Adipocyte (in vitro differentiated cells): ENCODE measurements at regions not wholly inside any gene's neighbourhood (a gene's known extent, or its start where the extent isn't known, plus 50 kb on each side); places are given as distances from the start of the nearest gene placed in this dataset.
"Not testable (repeated sequence)": the region's sequence is repeated elsewhere in the genome, so short reads cannot be mapped to it uniquely, and the experiment has no call there.

Experiments used
- DNase-seq: peaks from one replicate; pipeline ENCODE4 v3.0.0-alpha.2; 2015; ENCODE audit warnings: low read depth
- H3K27me3 ChIP-seq: replicated peaks from 2 replicates; pipeline ENCODE4 v1.7.0; 2013; ENCODE audit warnings: mild to moderate bottlenecking, low read length, moderate library complexity; ENCODE audit not compliant: control insufficient read depth, insufficient read depth
- H3K36me3 ChIP-seq: 2 replicates; pipeline ENCODE4 v1.7.0; 2013; ENCODE audit warnings: low read length, mild to moderate bottlenecking, moderate library complexity; ENCODE audit not compliant: control insufficient read depth, insufficient read depth, severe bottlenecking
- H3K4me1 ChIP-seq: 2 replicates; pipeline ENCODE4 v1.7.0; 2013; ENCODE audit warnings: mild to moderate bottlenecking, low read length, moderate library complexity; ENCODE audit not compliant: control insufficient read depth, insufficient read depth
- H3K4me3 ChIP-seq: 2 replicates; pipeline ENCODE4 v1.7.0; 2013; ENCODE audit warnings: mild to moderate bottlenecking, low read length, moderate library complexity
- H3K9ac ChIP-seq: 2 replicates; pipeline ENCODE4 v1.7.0; 2013; ENCODE audit warnings: mild to moderate bottlenecking, low read length, moderate library complexity
- H3K9me3 ChIP-seq: 2 replicates; pipeline ENCODE4 v1.7.0; 2013; ENCODE audit warnings: mild to moderate bottlenecking, low read length, moderate library complexity; ENCODE audit not compliant: control insufficient read depth

DNA sequence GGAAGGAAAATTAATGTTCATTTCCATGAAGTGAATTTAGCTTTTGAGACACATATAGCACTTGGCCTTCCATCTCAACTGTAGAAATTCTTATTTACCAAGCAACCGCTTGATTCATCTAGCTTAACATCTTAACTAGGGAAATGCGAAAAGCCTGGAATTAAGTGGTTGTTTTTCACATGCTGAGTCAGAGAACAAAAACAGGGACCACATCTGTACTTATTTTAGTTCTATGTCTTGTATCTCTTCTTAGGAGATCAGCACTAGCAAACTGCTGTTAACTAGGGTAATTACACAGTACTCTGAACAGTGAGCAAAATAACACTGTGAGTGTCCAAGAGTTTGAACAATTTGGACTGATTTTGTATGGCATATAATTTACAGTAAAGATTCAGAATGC, 590.9 kb upstream of the NRSN1 start:
- Histone ChIP-seq H3K4me3 (no peak overlapping the region), H3K27me3 (no peaks in the 10 kb centered on the region), H3K36me3 (no peaks in the 10 kb centered on the region), H3K4me1 (peaks cover 25% of the 10 kb centered on the region), H3K9ac (no peak overlapping the region), H3K9me3 (no peaks in the 10 kb centered on the region)
- DNase-seq = peak; percentile 45

DNA sequence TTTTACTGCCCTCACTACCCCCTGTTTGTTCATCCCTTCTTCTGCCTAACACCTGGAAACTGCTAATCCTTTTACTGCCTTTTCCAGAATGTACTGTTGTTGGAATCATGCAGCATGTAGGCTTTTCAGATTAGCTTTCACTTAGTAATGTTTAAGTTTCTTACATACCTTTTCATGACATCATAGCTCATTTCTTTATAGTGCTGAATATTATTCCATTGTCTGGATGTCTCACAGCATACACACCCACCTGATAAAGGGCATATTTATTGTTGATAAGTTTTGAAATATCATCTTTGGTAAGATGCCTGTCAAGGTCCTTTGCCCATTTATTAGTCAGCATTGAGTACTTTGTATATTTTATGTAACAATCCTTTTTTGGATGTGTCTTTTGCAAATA, 588.2 kb upstream of the NRSN1 start:
- Histone ChIP-seq H3K9ac (no peak overlapping the region), H3K27me3 (no peaks in the 10 kb centered on the region)

DNA sequence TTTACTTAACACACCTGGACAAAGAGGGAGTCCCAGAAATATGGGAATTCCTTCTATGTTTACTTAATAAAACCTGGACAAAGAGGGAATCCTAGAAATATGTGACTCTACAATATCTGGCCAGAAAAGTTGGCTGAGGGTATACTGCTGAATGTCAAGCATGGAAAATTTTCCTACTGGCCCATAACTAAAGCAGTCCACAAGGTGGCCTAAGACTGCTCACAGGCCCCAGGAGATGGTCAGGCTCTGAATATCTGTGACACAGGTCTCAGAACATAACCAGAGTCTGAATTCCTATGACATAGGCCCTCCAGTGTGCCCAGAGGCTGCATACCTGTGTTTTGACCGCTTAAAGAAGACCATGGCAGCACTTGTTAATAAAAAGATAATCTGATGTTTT, 578.2 kb upstream of the NRSN1 start:
- H3K4me1 ChIP-seq = no peaks in the 10 kb centered on the region
- peak; percentile 19 for DNase-seq
- H3K9me3 ChIP-seq = no peaks in the 10 kb centered on the region
- H3K9ac ChIP-seq = no peak overlapping the region
- H3K4me3 ChIP-seq = no peak overlapping the region
- no peaks in the 10 kb centered on the region for H3K27me3 ChIP-seq
- no peaks in the 10 kb centered on the region for H3K36me3 ChIP-seq

More for the DNA sequence above, 588.2 kb upstream of the NRSN1 start:
- Histone ChIP-seq H3K4me3 (no peak overlapping the region), H3K4me1 (peaks cover 14% of the 10 kb centered on the region), H3K9me3 (no peaks in the 10 kb centered on the region), H3K36me3 (no peaks in the 10 kb centered on the region)
- DNase-seq = peak; percentile 13

DNA sequence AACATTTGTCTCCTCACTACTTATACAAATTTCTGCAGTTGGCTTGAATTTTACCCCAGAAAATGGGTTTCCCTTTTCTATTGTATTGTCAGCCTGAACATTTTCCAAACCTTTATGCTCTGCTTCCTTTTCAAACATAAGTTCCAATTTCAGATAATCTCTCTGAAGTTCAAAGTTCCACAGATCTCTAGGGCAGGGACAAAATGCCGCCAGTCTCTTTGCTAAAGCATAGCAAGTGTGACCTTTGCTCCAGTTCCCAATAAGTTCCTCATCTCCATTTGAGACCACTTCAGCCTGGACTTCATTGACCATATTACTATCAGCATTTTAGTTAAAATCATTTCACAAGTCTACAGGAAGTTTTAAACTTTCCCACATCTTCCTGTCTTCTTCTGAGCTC, 571.1 kb upstream of the NRSN1 start:
- H3K27me3 ChIP-seq, H3K4me3 ChIP-seq, H3K36me3 ChIP-seq, DNase-seq, H3K4me1 ChIP-seq, H3K9me3 ChIP-seq, H3K9ac ChIP-seq: not testable (repeated sequence)

DNA sequence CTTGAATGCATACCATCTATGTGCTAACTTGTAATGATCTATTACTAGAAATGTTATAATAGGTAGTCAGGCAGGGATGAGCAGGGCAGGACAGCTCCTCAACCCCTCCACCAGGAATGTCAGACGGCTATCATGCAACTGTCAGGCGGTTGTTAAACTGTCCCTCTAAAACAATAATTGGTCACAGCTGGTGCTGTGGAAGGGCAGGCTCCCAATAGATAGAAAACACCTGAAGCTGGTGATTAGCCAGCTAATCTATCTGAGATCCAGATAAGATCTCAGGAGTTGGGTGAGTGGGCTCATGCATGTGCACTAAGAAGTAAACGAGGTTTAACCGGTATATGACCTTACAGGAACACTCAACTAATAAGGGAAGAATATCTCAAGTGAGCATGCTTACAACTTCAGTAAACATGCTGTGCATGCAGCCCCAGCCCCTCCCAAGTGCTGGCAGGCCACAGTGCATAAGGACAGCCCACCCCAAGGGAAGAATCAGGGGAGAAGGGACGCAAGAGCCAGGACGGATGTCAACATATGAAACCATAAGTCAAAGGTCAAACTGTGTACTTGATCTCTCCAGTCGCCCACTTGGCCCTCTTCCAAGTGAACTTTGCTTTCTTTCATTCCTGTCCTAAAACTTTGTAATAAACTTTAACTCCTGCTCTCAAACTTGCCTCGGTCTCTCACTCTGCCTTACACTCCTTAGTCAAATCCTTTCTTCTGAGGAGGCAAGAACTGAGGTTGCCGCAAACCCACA, 566.2 kb upstream of the NRSN1 start:
- Histone ChIP-seq H3K4me1 (no peaks in the 10 kb centered on the region), H3K9me3 (peaks cover 26% of the 10 kb centered on the region), H3K36me3 (no peaks in the 10 kb centered on the region), H3K9ac (no peak overlapping the region), H3K27me3 (no peaks in the 10 kb centered on the region), H3K4me3 (no peak overlapping the region)
- no peak for DNase-seq

DNA sequence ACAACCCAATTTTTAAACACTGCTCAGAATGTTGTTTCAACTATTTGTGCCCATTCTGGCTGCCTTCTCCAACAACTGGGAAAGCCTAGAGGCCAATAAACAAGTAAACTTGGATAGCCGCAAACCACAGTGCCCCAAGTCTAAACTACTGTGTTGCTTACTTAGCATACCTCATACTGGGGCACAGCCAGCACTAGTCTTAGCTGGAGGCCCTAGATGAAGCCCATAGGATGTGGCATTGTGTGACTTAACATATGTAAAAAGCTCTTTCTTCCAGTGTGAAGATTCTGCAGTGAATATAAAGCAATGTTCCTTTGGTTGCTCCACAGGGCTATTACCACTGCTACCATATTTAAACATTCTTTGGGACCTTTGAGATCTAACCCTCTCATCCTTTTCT, 564.3 kb upstream of the NRSN1 start:
- Histone ChIP-seq H3K4me3 (no peak overlapping the region), H3K9me3 (peaks cover 19% of the 10 kb centered on the region), H3K27me3 (no peaks in the 10 kb centered on the region), H3K9ac (no peak overlapping the region), H3K36me3 (no peaks in the 10 kb centered on the region), H3K4me1 (no peaks in the 10 kb centered on the region)
- DNase-seq = no peak

DNA sequence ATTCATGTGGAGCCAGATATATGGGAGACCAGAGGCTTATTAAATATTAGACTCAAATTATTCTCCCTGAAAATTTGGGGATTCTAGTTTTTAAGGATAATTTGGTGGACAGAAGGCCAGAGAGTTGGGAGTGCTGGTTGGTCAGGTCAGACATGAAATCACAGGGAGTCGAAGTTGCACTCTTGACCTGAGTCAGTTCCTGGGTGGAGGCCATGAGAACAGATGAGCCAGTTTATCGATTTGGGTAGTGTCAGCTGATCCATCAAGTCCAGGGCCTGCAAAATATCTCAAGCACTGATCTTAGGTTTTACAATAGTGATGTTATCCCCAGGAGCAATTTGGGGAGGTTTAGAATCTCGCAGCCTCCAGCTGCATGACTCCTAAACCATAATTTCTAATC, 563.5 kb upstream of the NRSN1 start:
- H3K27me3 ChIP-seq = no peaks in the 10 kb centered on the region
- no peaks in the 10 kb centered on the region for H3K36me3 ChIP-seq
- H3K4me1 ChIP-seq = no peaks in the 10 kb centered on the region
- H3K9me3 ChIP-seq = peaks cover 17% of the 10 kb centered on the region
- H3K9ac ChIP-seq = no peak overlapping the region
- H3K4me3 ChIP-seq = no peak overlapping the region
- DNase-seq = no peak

DNA sequence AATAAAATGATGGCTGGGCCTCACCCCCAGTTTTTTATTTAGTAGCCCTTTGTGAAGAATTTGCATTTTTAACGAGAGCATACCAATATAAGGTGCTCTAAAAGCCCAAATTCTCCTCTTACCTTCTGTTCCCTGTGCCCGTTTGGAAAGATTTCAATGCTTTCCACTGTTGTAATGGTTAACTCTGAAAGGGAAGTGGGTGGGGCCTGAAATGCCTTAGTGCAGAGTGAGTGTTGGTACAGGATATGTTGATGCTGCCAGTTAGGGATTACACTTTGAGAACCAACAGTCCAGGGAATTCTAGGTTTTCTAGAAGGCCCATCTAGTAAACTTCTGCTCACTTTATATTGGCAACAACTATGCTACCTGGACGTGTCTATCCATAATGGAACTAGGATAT, 562.7 kb upstream of the NRSN1 start:
- no peak overlapping the region for H3K4me3 ChIP-seq
- H3K9ac ChIP-seq = no peak overlapping the region
- peaks cover 17% of the 10 kb centered on the region for H3K9me3 ChIP-seq
- no peaks in the 10 kb centered on the region for H3K4me1 ChIP-seq
- no peaks in the 10 kb centered on the region for H3K27me3 ChIP-seq
- DNase-seq = no peak
- no peaks in the 10 kb centered on the region for H3K36me3 ChIP-seq

DNA sequence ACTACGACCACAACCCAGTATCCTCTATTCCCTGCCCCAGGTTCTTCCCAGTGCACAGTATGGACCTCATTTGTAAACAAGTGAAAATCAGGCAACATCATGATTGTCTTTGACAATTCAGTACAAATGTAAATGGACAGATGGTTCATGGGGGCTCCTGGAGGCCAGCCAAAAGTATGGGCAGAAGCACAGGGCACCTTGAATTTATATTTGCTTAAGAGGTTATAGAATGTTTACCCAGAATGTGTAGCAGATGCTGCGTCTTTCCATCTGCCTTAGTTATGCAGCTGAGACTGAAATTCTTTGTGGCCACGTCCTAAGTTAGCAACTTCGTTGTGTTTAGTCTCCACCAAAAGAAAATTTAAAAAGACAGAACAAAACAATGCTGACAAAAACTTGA, 559.6 kb upstream of the NRSN1 start:
- no peaks in the 10 kb centered on the region for H3K27me3 ChIP-seq
- H3K9ac ChIP-seq = no peak overlapping the region
- no peaks in the 10 kb centered on the region for H3K36me3 ChIP-seq
- peaks cover 33% of the 10 kb centered on the region for H3K9me3 ChIP-seq
- H3K4me1 ChIP-seq = no peaks in the 10 kb centered on the region
- no peak overlapping the region for H3K4me3 ChIP-seq
- DNase-seq = no peak

DNA sequence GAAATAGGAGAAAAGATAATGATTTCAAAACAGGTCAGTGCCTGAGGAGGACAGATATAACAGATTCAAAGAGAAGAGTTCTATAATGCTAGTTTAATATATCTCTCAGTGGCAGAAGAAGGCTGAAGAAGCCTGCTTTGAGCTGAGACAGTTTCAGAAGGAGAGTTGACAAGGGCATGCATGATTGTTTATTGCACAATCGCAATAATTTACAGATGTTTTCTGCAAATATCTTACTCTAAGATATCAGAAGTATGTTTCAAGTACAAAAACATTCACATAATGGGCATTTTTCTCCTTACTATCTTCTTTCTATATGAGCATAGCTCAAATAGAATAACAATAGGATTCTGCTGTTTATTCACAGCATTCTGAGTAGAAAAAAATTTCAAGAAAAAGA, 557.7 kb upstream of the NRSN1 start:
- H3K4me1 ChIP-seq = no peaks in the 10 kb centered on the region
- H3K9me3 ChIP-seq = peaks cover 31% of the 10 kb centered on the region
- no peak overlapping the region for H3K9ac ChIP-seq
- no peaks in the 10 kb centered on the region for H3K27me3 ChIP-seq
- no peak overlapping the region for H3K4me3 ChIP-seq
- no peaks in the 10 kb centered on the region for H3K36me3 ChIP-seq
- peak; percentile 70 for DNase-seq

DNA sequence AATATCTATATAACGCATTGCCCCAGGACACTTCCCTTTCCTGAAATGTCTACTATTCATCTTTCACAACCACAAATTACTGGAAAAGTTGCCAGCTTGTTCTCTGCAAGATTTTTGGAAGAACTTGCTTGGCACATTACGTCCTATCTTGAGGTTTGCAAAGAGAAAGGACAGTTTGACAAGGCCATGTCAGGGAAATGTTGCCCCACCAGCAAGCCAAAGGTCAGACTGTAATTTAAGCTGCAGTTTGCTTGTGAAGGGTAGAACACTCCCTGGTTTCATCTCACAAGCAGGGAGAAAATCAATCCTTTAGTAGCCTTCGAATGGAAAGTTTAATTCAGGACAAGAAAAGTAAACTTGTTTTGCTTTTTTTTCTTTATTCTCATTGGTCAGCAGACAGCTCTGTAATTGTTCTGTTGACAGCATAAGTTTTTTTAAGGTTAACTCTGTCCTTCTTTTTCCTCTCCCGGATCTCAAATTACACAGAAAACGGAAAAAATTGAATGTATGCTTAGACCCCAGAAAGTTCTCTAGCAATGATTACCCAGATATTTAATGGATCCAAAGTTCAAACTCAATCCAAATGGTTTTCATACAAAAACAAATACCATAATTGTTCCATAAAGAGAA, 541.8 kb upstream of the NRSN1 start:
- Histone ChIP-seq H3K4me3 (no peak overlapping the region), H3K9me3 (no peaks in the 10 kb centered on the region), H3K27me3 (no peaks in the 10 kb centered on the region), H3K9ac (peak overlapping the region; percentile 46), H3K4me1 (peaks cover 17% of the 10 kb centered on the region), H3K36me3 (no peaks in the 10 kb centered on the region)
- peak; percentile 90 for DNase-seq

DNA sequence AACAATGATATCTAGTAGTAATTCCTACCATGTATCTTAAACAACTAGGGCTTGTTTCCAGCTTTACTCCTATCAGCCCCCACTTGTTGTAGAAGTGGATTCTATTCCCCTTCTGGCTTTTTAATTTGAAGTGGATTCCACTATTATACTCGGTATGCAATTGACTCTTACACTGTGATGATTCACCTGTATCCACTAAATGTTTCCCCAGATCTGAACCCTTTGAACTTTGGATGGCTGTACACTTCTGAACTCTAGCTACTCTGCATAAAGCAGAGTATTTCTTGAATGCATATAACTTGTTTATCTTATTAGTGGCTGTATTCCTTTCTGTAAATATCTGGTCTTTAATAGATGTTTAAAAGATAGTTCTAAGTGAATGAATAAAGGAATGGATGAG, 538.4 kb upstream of the NRSN1 start:
- H3K36me3 ChIP-seq = no peaks in the 10 kb centered on the region

More for the DNA sequence above, 538.4 kb upstream of the NRSN1 start:
- Histone ChIP-seq H3K27me3 (no peaks in the 10 kb centered on the region), H3K9ac (no peak overlapping the region), H3K4me3 (no peak overlapping the region), H3K4me1 (peaks cover 17% of the 10 kb centered on the region), H3K9me3 (no peaks in the 10 kb centered on the region)
- DNase-seq = no peak
